T-helper 1 cell (primary cell): ENCODE measurements at regions not wholly inside any gene's neighbourhood (a gene's known extent, or its start where the extent isn't known, plus 50 kb on each side); places are given as distances from the start of the nearest gene placed in this dataset.

Source experiments
- DNase-seq, 5 donors: peaks; one replicate each; pipeline ENCODE4 v3.0.0-alpha.2; 2012 to 2020

- no peak for DNase-seq
These were observed 276.5 kb downstream of the PRDM2 start for GRCh38 chr1:13976485-13976884.

DNA sequence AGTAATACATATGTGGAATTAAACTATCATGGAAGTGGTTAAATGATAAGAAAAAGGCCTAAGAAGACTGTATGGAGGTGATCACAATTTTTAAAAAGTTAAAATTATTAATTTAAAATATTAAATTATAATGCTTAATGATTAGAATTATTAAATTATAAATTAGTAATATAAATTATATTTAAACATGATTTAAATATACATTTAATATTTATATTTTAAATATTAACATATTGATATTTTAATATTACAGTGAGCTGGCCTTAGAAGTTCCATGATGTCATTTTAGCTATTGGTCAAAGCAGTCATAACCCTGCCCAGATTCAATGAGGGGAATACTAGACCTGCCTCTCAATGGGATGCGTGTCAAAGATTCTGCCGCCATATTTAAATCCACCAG is 281.2 kb downstream of the PRDM2 start:
- DNase-seq, result no peak

DNA sequence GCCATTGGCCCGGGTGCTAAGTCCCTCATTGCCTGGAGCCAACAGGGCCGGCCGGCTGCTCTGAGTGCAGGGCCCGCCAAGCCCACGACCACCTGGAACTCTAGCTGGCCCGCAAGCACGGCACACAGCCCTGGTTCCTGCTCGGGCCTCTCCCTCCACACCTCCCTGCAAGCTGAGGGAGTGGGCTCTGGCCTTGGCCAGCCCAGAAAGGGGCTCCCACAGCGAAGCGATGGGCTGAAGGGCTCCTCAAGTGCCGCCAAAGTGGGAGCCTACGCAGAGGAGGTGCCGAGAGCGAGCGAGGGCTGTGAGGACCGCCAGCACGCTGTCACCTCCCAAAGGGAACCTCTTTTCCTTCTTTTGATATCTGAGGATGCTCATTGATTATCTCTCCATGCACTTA is 283.4 kb downstream of the PRDM2 start:
- no peak for DNase-seq

DNA sequence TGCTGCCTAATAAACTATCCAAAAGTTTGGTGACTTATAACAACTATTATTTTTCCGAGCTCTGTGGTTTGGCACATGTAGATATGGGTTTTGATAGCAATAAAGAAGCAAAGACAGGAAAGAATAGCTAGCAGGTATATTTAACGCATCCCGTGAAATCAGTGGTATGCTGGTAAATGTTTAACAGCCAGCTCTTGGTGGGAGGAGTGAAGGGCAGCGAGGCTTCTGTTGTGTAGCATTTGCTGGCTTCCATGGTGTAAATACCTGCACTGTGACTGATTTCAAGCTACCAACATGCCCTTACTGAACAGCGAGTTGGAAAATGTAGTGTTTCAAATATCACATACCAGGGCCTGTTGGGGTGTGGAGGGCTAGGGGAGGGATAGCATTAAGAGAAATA is 291.0 kb downstream of the PRDM2 start:
- DNase-seq, result no peak

DNA sequence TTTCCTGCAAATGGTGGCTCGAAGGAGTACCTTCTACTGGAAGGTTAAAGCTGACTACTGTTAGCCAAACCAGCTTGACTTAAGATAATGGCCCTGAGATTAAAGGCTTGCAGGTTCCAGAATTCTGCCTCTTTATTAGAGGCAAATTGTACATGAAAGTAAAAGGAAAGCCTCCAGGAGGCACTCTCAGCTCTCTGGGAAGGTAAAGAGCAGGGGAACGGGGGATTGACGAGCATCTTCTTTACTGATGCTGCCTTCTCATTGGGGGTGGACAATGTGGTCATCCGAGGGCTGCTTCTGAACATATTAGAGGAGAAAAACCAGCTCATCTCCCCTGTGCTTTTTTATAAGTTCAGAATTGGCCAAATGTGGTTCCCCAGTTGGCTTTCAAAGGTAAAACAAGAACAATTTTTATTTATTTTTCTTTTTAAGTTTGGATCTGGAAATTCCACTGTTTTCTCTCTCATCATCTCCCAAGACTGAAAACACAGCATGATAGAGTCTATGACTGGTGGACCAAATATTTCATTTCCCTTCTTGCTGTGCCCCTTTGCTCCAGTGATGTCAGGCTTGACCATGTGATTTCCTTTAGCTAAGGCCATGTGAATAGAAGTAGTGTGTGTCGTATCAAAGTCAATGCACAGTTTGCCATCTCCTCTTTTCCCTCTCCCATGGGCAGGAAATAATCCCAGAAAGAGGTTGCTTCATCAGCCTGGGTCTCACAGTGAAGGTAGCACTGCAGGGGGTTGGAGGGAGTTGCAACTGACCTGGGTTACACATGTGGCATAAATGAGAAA is 292.7 kb downstream of the PRDM2 start:
- DNase-seq, result no peak

- DNase-seq, result no peak
These were observed 294.4 kb downstream of the PRDM2 start for GRCh38 chr1:13994386-13994785.

DNA sequence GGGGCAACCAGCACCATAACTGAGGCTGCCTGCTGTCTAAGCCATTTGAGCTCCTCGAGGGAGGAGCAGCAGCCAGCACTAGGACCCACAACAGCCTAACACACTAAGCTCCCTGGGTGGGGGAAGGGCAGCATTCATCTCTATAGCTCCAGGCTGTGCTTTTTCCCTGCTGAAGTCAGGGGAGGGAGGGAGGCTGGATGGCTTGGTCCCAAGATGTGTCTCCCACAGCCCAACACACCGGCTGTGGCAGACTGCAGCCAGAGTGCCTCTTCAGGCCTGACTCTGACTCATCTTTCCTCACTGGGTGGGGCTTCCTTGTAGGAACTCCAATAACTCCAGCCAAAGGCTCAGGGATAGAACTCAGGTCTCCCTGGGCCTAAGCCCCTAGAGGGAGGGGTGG is 296.3 kb downstream of the PRDM2 start:
- no peak for DNase-seq

DNA sequence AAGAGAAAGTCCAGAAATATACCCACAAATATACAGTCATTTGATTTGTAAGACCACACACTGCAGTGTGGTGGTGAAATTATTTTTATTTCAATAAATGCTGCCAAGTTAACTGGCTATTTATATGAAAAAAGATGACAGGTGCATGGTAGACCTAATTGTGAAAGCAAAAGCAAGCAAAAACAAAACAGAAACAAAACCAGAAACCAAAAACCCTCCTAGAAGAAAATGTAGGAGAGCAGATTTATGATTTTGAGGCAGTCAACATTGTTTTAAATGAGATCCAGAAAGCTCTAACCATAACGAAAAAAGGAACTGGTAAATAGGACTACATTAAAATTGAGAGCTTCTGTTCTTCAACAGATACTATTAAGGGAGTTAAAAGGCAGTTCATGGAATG is 303.6 kb downstream of the PRDM2 start:
- DNase-seq, result no peak

DNA sequence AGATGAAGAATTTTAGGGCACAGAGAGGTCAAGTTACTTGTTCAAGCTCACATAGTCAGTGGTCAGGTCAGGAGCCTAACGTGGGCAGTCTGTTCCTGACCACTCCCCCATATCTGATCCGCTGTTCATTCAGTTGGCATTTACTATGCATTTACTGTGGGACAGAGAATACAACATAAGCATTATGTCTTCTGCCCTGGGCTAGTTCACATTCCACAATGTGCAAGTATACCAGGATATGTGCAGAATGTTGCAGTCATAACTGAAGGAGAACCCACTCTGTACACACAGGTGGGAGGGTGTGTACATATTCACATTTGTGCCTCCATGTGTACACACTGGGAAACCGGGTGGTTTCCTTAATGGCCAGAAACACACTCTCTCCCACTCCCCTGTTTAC is 309.6 kb downstream of the PRDM2 start:
- DNase-seq, result no peak

DNA sequence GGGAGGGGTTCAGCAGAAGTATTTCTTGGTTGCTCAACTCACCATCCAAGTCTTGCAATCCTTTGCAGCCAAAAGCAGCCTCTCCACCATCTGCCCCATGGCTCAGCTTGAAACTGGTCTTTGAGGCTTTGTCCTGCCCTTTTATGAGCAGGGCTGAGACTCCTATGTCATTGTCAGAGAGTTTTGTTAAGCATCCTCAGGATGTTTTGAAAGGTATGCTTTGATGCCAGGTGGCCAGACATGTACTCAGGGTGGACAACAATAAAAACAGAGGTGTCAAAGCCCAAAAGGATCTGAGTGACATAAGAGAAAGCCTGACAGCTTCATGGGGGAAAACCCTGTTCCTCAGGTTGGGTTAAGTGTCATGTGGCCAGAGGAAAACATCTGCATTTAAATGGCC is 310.5 kb downstream of the PRDM2 start:
- no peak for DNase-seq

DNA sequence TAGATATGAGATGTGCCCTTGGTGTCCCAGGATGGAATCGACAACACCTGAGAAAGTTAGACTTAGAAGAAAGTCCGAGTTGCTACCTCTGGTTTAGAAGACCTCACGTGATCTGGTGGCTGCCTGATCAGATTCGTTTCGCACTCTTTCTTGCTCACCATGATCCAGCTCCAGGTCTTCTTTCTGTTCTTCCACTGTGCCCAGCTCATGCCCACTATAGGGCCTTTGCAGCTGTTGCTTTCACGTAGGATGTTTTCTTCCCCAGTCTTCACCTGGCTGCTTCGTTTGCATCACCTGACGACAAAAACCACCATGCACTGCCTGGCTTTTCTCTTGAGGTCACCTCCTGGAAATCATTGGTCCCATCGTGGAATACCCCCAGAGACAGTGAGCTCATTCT is 311.1 kb downstream of the PRDM2 start:
- no peak for DNase-seq

GRCh38 chr1:14011888-14012287 is 311.9 kb downstream of the PRDM2 start:
- DNase-seq, result no peak

DNA sequence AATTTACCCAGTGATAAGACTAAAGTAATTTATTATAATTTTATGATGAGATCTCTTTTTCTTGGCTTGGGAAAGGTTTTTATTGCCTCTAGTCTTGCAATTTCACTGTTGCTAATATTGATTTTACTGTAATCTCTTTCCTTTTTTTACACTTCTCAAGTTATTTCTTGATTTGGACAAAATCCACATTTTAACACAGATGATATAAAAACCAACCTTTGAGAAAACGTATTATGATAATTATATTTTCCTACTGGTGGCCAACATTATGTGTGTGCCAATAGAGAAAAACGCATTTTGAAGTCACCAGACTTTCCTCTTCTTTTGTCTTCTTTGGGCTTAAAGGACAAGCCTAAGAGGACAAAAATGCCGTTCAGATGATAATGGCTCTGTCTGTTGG is 314.9 kb downstream of the PRDM2 start:
- no peak for DNase-seq

- no peak for DNase-seq
These were observed 315.9 kb downstream of the PRDM2 start for GRCh38 chr1:14015917-14016316.

DNA sequence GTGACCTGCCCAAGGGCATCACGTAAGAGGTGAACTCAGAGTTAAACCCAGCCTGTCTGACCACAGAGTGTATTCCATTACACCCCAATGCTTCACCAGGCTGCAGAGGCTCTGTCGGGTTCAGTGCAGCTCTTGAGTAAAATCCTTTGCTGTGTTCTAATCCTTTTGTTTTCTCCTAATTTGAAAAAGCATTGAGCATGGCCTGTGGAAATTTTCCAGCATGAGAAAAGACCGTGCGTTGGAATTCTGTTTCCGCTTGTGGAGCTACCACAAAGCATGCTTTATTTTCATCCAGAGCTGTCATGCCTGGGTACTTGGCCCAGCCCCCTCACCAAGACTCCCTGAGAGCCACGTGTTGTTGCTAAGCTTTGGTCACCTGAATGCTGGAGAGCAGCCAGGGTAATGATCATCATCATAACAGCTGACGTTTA is 317.6 kb downstream of the PRDM2 start:
- DNase-seq, result no peak

DNA sequence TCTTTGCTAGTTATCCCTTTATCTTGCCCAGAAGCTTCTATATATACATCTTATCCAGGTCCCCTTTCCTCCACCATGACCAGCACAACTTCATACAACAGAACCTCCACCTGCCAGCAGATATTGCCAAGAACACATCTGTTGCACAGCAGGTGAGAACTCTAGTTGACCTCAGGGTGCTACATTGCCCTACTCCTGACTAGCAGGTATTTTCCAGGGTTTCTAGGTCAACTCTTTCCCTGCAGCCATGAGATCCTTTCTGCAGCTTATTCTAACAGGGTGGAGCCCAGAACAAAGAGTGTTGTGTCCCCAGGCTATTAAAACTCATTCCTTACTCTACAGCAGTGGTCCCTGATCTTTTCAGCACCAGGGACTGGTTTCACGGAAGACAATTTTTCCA is 319.5 kb downstream of the PRDM2 start:
- DNase-seq, result no peak

GRCh38 chr1:14020006-14020405 is 320.0 kb downstream of the PRDM2 start:
- DNase-seq, result no peak

DNA sequence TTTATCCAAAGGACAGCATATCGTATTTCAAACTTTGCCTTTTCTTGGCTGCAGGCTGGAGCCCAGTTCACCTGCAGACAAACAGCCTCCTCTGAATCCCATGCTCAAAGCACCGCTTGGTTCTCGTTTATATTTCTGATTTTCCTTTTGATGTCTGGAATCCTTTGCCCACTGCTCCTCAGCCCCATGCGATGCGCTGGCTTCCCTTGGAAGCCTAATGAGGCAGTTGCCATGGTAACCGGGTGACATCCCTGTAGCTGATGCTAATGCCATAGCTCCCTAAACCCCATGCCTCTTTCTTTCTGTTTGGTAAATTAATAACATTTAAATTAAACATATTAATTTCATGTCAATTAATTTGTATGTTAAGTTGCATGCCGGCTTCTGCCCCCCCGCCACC is 327.1 kb downstream of the PRDM2 start:
- DNase-seq, result no peak

DNA sequence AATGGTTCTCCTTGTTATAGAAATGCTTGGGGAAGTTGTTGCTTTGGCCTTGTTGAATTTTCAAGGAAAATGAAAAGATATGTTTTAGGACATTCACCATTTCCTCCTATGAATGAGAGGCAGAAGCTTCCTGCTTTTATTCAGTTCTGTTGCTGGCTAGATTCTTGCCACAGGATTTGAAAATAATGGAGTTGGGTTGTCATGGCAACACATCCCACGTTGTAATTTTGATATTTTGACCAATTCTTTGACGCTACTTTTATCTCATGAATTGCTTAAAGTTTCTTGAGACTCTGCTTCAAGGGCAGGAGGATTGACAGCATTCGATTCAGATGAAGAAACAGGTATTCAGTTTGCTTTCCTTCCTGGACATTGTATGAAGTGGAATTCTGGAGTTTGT is 331.5 kb downstream of the PRDM2 start:
- DNase-seq, result no peak

GRCh38 chr1:14034506-14034905 is 334.5 kb downstream of the PRDM2 start:
- DNase-seq, result no peak

DNA sequence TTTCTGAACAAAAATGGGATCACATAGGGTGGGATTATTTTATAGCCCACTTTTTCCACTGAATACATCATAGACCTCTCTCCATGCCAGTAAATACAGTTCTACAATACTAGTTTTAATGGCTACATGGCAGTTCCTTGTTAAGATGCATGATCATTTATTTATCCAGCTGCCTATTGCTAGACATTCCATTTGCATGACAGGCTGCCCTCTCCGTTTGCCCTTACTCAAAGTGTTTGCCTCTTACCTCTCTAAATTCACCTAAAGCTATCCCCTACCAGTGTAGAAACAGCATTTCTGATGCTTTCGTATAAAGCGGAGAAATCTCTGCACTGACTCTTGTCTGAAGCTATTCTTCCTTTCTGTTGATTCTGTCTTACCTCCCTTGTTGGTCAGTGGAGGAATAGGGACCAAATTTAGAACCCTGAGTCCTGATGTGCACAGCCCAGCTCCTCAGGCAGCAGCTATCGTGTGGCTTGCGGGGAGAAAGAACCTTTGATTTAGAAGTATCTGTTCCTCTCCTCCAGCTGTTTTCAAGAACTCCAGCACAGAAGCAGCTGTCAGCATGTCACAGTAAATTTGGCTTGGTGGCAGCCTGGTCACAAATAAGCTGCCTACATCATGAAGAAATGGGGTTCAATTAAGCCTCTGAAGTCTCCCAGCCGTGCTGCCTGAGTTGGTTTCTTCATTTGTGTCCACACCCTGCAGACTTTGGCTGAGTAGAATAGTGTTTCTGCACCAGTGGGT is 337.3 kb downstream of the PRDM2 start:
- DNase-seq, result no peak

DNA sequence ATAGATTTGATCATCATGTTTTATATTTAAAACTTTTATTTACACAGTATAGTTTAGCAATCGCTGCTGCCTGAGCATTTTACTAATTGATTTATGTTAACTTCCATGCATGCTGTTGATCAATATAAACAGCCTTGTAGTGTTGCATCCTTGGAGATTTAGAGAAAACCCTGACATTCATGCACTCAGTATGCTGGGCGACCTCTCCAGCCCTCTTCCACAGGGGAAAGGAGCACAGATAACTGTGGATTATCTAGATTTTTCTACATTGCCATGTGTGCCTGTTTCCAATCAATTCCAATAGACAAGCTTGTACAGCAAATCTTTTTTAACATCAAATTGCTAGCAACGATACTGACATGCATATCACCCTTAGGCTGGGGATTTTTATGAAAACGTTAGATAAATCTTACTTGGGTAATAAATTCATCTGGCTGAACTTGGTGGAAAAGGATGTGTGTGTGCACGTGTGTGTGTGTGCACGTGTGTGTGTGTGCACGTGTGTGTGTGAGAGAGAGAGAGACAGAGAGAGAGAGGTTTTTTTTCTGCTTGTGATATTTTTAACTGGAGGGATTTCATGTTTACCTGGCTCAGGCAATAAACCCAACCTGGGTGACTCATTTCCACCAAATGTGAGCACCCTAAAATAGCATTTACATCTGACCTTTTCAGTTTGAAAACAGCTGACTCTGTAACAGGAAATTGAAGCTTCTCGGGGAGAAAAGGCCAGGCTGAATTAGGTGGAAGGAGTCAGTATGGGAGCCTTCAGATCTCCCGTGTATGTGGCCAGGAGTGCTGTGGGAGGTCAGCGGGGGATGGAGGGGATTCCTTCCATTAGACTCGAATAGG is 339.8 kb downstream of the PRDM2 start:
- no peak for DNase-seq

GRCh38 chr1:14049965-14050364 is 350.0 kb downstream of the PRDM2 start:
- no peak for DNase-seq
